Choroid plexus epithelial cell (primary cell): ENCODE measurements at regions not wholly inside any gene's neighbourhood (a gene's known extent, or its start where the extent isn't known, plus 50 kb on each side); places are given as distances from the start of the nearest gene placed in this dataset.

Experiments used
- DNase-seq: peaks from one replicate; pipeline ENCODE4 v3.0.0-alpha.2; 2010; ENCODE audit warnings: low read depth
- H3K4me3 ChIP-seq: 2 replicates; pipeline ENCODE4 v1.5.1; 2011; ENCODE audit warnings: low read depth, mild to moderate bottlenecking, control low read depth, low read length, moderate library complexity
- TF ChIP-seq, protein P1 (sequence below): conservative IDR thresholded peaks from 2 replicates; pipeline ENCODE4 v1.5.1; 2011; ENCODE audit warnings: low read depth, mild to moderate bottlenecking, control low read depth, inconsistent platforms, low read length, moderate library complexity

- no peak overlapping the region for H3K4me3 ChIP-seq
- peak; percentile 74 for DNase-seq
- TF ChIP-seq, protein P1, sequence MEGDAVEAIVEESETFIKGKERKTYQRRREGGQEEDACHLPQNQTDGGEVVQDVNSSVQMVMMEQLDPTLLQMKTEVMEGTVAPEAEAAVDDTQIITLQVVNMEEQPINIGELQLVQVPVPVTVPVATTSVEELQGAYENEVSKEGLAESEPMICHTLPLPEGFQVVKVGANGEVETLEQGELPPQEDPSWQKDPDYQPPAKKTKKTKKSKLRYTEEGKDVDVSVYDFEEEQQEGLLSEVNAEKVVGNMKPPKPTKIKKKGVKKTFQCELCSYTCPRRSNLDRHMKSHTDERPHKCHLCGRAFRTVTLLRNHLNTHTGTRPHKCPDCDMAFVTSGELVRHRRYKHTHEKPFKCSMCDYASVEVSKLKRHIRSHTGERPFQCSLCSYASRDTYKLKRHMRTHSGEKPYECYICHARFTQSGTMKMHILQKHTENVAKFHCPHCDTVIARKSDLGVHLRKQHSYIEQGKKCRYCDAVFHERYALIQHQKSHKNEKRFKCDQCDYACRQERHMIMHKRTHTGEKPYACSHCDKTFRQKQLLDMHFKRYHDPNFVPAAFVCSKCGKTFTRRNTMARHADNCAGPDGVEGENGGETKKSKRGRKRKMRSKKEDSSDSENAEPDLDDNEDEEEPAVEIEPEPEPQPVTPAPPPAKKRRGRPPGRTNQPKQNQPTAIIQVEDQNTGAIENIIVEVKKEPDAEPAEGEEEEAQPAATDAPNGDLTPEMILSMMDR: no peak
These were observed 57.7 kb upstream of the BDNF start for GRCh38 chr11:27757953-27758352.

DNA sequence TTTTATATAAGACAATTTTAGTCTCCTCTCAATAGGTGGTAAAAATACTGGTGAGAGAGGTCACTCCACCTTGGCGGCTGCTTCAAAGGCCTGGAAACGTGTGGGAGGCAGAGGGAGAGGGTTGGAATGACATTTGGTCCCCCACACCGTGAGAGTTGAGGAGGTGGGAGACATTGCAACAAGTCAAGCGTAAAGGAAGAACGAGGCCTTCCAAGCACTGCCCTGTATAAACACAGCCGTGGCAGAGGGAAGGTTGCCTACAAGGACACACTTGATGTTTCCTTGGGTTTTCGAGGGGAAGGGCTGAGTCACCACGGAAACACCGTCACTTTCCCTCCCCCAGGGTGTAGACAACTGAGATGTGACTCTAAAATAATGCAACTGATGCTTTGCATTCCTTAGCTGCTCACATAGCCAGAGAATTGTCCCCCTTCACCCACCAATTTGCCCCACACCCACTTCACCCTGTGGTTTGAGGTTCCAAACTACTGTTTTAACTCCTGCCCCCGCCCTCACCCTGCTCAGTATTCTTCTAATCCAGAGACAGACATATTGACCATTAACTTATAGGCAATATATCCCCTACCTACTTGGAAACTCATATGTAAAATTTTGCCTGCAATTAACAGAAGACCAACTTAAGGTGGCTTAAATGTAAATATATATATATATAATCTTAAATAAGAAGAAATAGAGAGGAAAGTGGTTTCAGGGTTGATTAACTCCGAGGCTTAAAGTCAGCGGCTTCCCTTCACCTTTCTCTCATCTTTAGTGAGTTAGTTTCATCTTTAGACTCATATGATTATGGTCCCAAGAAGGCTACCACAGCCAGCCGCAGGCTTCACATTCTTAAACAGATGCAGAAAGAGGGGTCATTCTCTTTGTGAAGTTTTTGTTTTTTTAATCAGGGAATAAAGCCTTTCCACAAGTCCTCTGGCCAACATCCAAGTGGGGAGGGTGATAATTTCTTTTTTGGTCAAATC is 54.1 kb upstream of the BDNF start:
- DNase-seq: peak; percentile 80
- H3K4me3 ChIP-seq: no peak overlapping the region
- TF ChIP-seq, protein P1: no peak
